Esophagus squamous epithelium (tissue), 4 donors: ENCODE measurements at regions not wholly inside any gene's neighbourhood (a gene's known extent, or its start where the extent isn't known, plus 50 kb on each side); places are given as distances from the start of the nearest gene placed in this dataset.

Experiments
- CTCF ChIP-seq, 6 experiments: fragments of 450-650 bp in 4 of 6; fragments of 200-600 bp in 2 of 6; sonication (generic) in 2 of 6; IDR thresholded peaks; one replicate each; pipeline ENCODE4 v1.5.1; 2016 to 2019; ENCODE audit warnings: antibody characterized with exemption in 6 of 6, mild to moderate bottlenecking in 4 of 6, moderate library complexity in 4 of 6
- POLR2A ChIP-seq, 4 donors: fragments of 450-650 bp; IDR thresholded peaks; one replicate each; pipeline ENCODE4 v1.6.1; 2017; ENCODE audit warnings: antibody characterized with exemption in 4 of 4, mild to moderate bottlenecking in 4 of 4, moderate library complexity in 3 of 4

- TF ChIP-seq CTCF (IDR thresholded peaks at IDR 0.05), result no peak
- TF ChIP-seq POLR2A (IDR thresholded peaks at IDR 0.05), result no peak
These were observed 212.9 kb upstream of the PDE10A start for GRCh38 chr6:165875946-165876345.
